Astrocyte (in vitro differentiated cells and primary cell): ENCODE measurements at regions not wholly inside any gene's neighbourhood (a gene's known extent, or its start where the extent isn't known, plus 50 kb on each side); places are given as distances from the start of the nearest gene placed in this dataset.
A peak's percentile ranks its signal among the peaks of the same experiment; 100 is the strongest.
"Not testable (repeated sequence)": the region's sequence is repeated elsewhere in the genome, so short reads cannot be mapped to it uniquely, and the experiment has no call there.

Source experiments
- DNase-seq: peaks from one replicate; pipeline ENCODE4 v3.0.0-alpha.2; 2010; ENCODE audit warnings: low read depth
- FAIRE-seq: peaks from 2 replicates; lab custom pipeline; 2011; peaks lifted over from hg19 to GRCh38; lab: Jason Lieb, UNC
- H2AFZ ChIP-seq: 2 replicates; pipeline ENCODE4 v1.6.0; 2012; ENCODE audit warnings: low read depth, low read length, inconsistent platforms
- H3K27ac ChIP-seq: 2 replicates; pipeline ENCODE4 v1.5.1; 2011; ENCODE audit warnings: low read depth, low read length, inconsistent platforms
- H3K27me3 ChIP-seq: 2 replicates; pipeline ENCODE4 v1.6.0; 2011; ENCODE audit warnings: low read length, inconsistent platforms; ENCODE audit not compliant: insufficient read depth
- H3K36me3 ChIP-seq: 2 replicates; pipeline ENCODE4 v1.5.1; 2011; ENCODE audit warnings: low read length, inconsistent platforms; ENCODE audit not compliant: insufficient read depth
- H3K4me1 ChIP-seq: 2 replicates; pipeline ENCODE4 v1.5.1; 2011; ENCODE audit warnings: low read length, inconsistent platforms; ENCODE audit not compliant: insufficient read depth
- H3K4me2 ChIP-seq: 2 replicates; pipeline ENCODE4 v1.6.0; 2012; ENCODE audit warnings: low read length, inconsistent platforms
- H3K4me3 ChIP-seq: 2 replicates; pipeline ENCODE4 v1.5.1; 2011; ENCODE audit warnings: low read depth, mild to moderate bottlenecking, low read length, inconsistent platforms; ENCODE audit not compliant: insufficient read depth
- H3K79me2 ChIP-seq: 2 replicates; pipeline ENCODE4 v1.6.0; 2012; ENCODE audit warnings: mild to moderate bottlenecking, low read length, inconsistent platforms; ENCODE audit not compliant: insufficient read depth
- H3K9ac ChIP-seq: 2 replicates; pipeline ENCODE4 v1.6.0; 2012; ENCODE audit warnings: mild to moderate bottlenecking, low read length, inconsistent platforms
- H3K9me3 ChIP-seq: 2 replicates; pipeline ENCODE4 v1.5.1; 2012; ENCODE audit warnings: low read depth, mild to moderate bottlenecking, low read length, inconsistent platforms; ENCODE audit not compliant: insufficient read depth
- H4K20me1 ChIP-seq: 2 replicates; pipeline ENCODE4 v1.6.0; 2012; ENCODE audit warnings: low read length, inconsistent platforms; ENCODE audit not compliant: insufficient read depth
- H3K27ac Mint-ChIP-seq: one replicate; pipeline ENCODE4 v1.8.0; 2021; ENCODE audit warnings: mild to moderate bottlenecking, mixed read lengths; ENCODE audit not compliant: unreplicated experiment
- H3K27me3 Mint-ChIP-seq: one replicate; pipeline ENCODE4 v1.8.0; 2021; ENCODE audit warnings: low read depth, mixed read lengths; ENCODE audit not compliant: unreplicated experiment
- H3K36me3 Mint-ChIP-seq: one replicate; pipeline ENCODE4 v1.8.0; 2021; ENCODE audit warnings: low read depth, mixed read lengths; ENCODE audit not compliant: unreplicated experiment
- H3K4me1 Mint-ChIP-seq: one replicate; pipeline ENCODE4 v1.8.0; 2021; ENCODE audit warnings: low read depth, mixed read lengths; ENCODE audit not compliant: unreplicated experiment
- H3K4me3 Mint-ChIP-seq: one replicate; pipeline ENCODE4 v1.8.0; 2021; ENCODE audit warnings: mild to moderate bottlenecking, moderate library complexity, mixed read lengths; ENCODE audit not compliant: unreplicated experiment
- H3K9me3 Mint-ChIP-seq: one replicate; pipeline ENCODE4 v1.8.0; 2021; ENCODE audit warnings: mild to moderate bottlenecking, mixed read lengths; ENCODE audit not compliant: unreplicated experiment
- CTCF ChIP-seq: IDR thresholded peaks from 2 replicates; pipeline ENCODE4 v1.5.1; 2011; ENCODE audit warnings: low read depth, mild to moderate bottlenecking, inconsistent platforms, low read length, moderate library complexity; ENCODE audit not compliant: insufficient read depth
- EZH2 ChIP-seq: IDR thresholded peaks from 2 replicates; pipeline ENCODE4 v1.6.1; 2012; ENCODE audit warnings: mild to moderate bottlenecking, low read length, inconsistent platforms; ENCODE audit not compliant: insufficient read depth

GRCh38 chr5:1594357-1595106, 70.8 kb upstream of the LPCAT1 start:
- peak overlapping the region; percentile 56 for H2AFZ ChIP-seq
- Mint-ChIP-seq H3K27me3 (no peaks in the 10 kb centered on the region), H3K27ac (no peak overlapping the region), H3K36me3 (no peaks in the 10 kb centered on the region), H3K9me3 (no peaks in the 10 kb centered on the region), H3K4me1 (peaks cover 2% of the 10 kb centered on the region), H3K4me3 (peak overlapping the region; percentile 60)
- FAIRE-seq = no peak
- no peak overlapping the region for H3K27ac ChIP-seq
- peaks cover 10% of the 10 kb centered on the region for H3K27me3 ChIP-seq
- H3K79me2 ChIP-seq = no peaks in the 10 kb centered on the region
- TF ChIP-seq EZH2 = peak; percentile 80
- no peak for TF ChIP-seq CTCF
- no peak for DNase-seq
- peak overlapping the region; percentile 76 for H3K4me2 ChIP-seq
- H4K20me1 ChIP-seq = no peaks in the 10 kb centered on the region
- no peaks in the 10 kb centered on the region for H3K4me1 ChIP-seq
- no peaks in the 10 kb centered on the region for H3K36me3 ChIP-seq
- no peaks in the 10 kb centered on the region for H3K9me3 ChIP-seq
- peak overlapping the region; percentile 41 for H3K9ac ChIP-seq
- H3K4me3 ChIP-seq = peak overlapping the region; percentile 17

GRCh38 chr5:1593903-1594356, 70.2 kb upstream of the LPCAT1 start:
- TF ChIP-seq EZH2 = no peak
- no peak for TF ChIP-seq CTCF
- Mint-ChIP-seq H3K27ac (no peak overlapping the region), H3K9me3 (no peaks in the 10 kb centered on the region), H3K4me3 (peak overlapping the region; percentile 61), H3K4me1 (peaks cover 2% of the 10 kb centered on the region), H3K36me3 (peaks cover 4% of the 10 kb centered on the region), H3K27me3 (no peaks in the 10 kb centered on the region)
- peak overlapping the region; percentile 56 for H2AFZ ChIP-seq
- H3K27ac ChIP-seq = no peak overlapping the region
- peaks cover 10% of the 10 kb centered on the region for H3K27me3 ChIP-seq
- no peaks in the 10 kb centered on the region for H3K4me1 ChIP-seq
- FAIRE-seq = no peak
- no peak overlapping the region for H3K9ac ChIP-seq
- H3K4me2 ChIP-seq = peak overlapping the region; percentile 76
- no peaks in the 10 kb centered on the region for H3K79me2 ChIP-seq
- no peak overlapping the region for H3K4me3 ChIP-seq
- H3K36me3 ChIP-seq = no peaks in the 10 kb centered on the region
- DNase-seq = no peak
- H4K20me1 ChIP-seq = no peaks in the 10 kb centered on the region
- no peaks in the 10 kb centered on the region for H3K9me3 ChIP-seq

GRCh38 chr5:1588071-1588694, 64.4 kb upstream of the LPCAT1 start:
- H3K4me1 Mint-ChIP-seq, H3K27ac Mint-ChIP-seq, H2AFZ ChIP-seq, FAIRE-seq, H3K27me3 ChIP-seq, H3K9ac ChIP-seq, H3K27ac ChIP-seq, H3K4me2 ChIP-seq, H3K27me3 Mint-ChIP-seq, H3K4me1 ChIP-seq, H3K36me3 ChIP-seq, DNase-seq, H3K9me3 Mint-ChIP-seq, H4K20me1 ChIP-seq, H3K4me3 Mint-ChIP-seq, H3K4me3 ChIP-seq, H3K9me3 ChIP-seq, H3K79me2 ChIP-seq: not testable (repeated sequence)
- peaks cover 34% of the 10 kb centered on the region for H3K36me3 Mint-ChIP-seq

- peaks cover 10% of the 10 kb centered on the region for H3K4me1 Mint-ChIP-seq
- DNase-seq, H3K9me3 Mint-ChIP-seq, H3K36me3 ChIP-seq, H3K27me3 Mint-ChIP-seq, H3K27ac Mint-ChIP-seq, H3K27ac ChIP-seq, H3K9me3 ChIP-seq, H3K79me2 ChIP-seq, FAIRE-seq, H2AFZ ChIP-seq, H3K9ac ChIP-seq, H3K27me3 ChIP-seq, H3K4me3 Mint-ChIP-seq, H4K20me1 ChIP-seq, H3K4me1 ChIP-seq, H3K4me3 ChIP-seq: not testable (repeated sequence)
- H3K36me3 Mint-ChIP-seq = peaks cover 36% of the 10 kb centered on the region
- H3K4me2 ChIP-seq = peak overlapping the region; percentile 38
Measured at GRCh38 chr5:1583081-1583875, 59.5 kb upstream of the LPCAT1 start.
